HepG2 (cell line): ENCODE measurements at regions not wholly inside any gene's neighbourhood (a gene's known extent, or its start where the extent isn't known, plus 50 kb on each side); places are given as distances from the start of the nearest gene placed in this dataset.

Experiments used
- ATAC-seq: fragments of 200-7000 bp; cut with Tn5 transposase; 3 replicates; pipeline ENCODE4 v1.9.1; 2020; ENCODE audit warnings: mild to moderate bottlenecking, moderate library complexity
- BruUV-seq: library from RNA; stranded (reverse); fragments of 400-500 nt; replicated peaks from 2 replicates; lab custom pipeline; 2021; lab: Mats Ljungman, UMichigan
- CTCF ChIA-PET: fragments of 300-600 bp; formaldehyde crosslinking; extraction: SDS; loops from one replicate; lab custom pipeline; 2021; ENCODE audit warnings: low total read pairs, inconsistent platforms, low intra/inter-chr PET ratio; lab: Yijun Ruan, JAX
- POLR2A ChIA-PET: fragments of 350-600 bp; sonication (Branson Sonifier 250); formaldehyde crosslinking; loops from one replicate; lab custom pipeline; 2020; ENCODE audit warnings: antibody characterized with exemption, inconsistent platforms; lab: Yijun Ruan, JAX
- DNase-seq: peaks from one replicate; pipeline ENCODE4 v3.0.0-alpha.2; 2015; ENCODE audit warnings: low spot score
- FAIRE-seq: peaks from 3 replicates; lab custom pipeline; 2011; peaks lifted over from hg19 to GRCh38; lab: Jason Lieb, UNC
- H2AFZ ChIP-seq: one replicate; pipeline ENCODE4 v1.6.1; 2011; ENCODE audit warnings: low read length, inconsistent platforms
- H3K27ac ChIP-seq: fragments of 300-600 bp; 3 replicates; pipeline ENCODE4 v1.8.0; 2011; ENCODE audit warnings: mixed run types, mild to moderate bottlenecking, mixed read lengths, low read length, inconsistent platforms; ENCODE audit not compliant: insufficient read depth; ENCODE audit errors: extremely low read length
- H3K27me3 ChIP-seq, 2 experiments: fragments of 200-600 bp in 1 of 2; 2 replicates in 1 of 2; 3 replicates in 1 of 2; pipeline versions ENCODE4 v1.6.0 to v1.8.0; 2011; ENCODE audit warnings: low read length in 2 of 2, mild to moderate bottlenecking in 2 of 2, moderate library complexity in 2 of 2, inconsistent platforms in 1 of 2; ENCODE audit not compliant: insufficient read depth in 2 of 2, control insufficient read depth in 1 of 2
- H3K36me3 ChIP-seq, 2 experiments: fragments of 200-600 bp in 1 of 2; replicated peaks in 1 of 2; 2 replicates in 1 of 2; 3 replicates in 1 of 2; pipeline versions ENCODE4 v1.5.1 to v1.8.0; 2011; ENCODE audit warnings: low read length in 2 of 2, inconsistent platforms in 1 of 2; ENCODE audit not compliant: insufficient read depth in 2 of 2, control insufficient read depth in 1 of 2
- H3K4me1 ChIP-seq: 2 replicates; pipeline ENCODE4 v1.5.1; 2012; ENCODE audit warnings: low read length, inconsistent platforms; ENCODE audit not compliant: insufficient read depth
- H3K4me2 ChIP-seq: 2 replicates; pipeline ENCODE4 v1.6.0; 2011; ENCODE audit warnings: low read depth, low read length, inconsistent platforms
- H3K4me3 ChIP-seq, 3 experiments: fragments of 200-600 bp in 1 of 3; sonication (generic), shearing (Covaris generic) in 1 of 3; replicated peaks in 1 of 3; 2 replicates each; pipeline ENCODE4 v1.5.1; 2011 to 2016; ENCODE audit warnings: low read length in 3 of 3, inconsistent platforms in 2 of 3, low read depth in 2 of 3, mild to moderate bottlenecking in 2 of 3, control low read depth in 1 of 3, mixed read lengths in 1 of 3; ENCODE audit not compliant: insufficient read depth in 1 of 3
- H3K79me2 ChIP-seq: one replicate; pipeline ENCODE4 v1.6.1; 2011; ENCODE audit warnings: low read length, inconsistent platforms; ENCODE audit not compliant: insufficient read depth
- H3K9ac ChIP-seq: 2 replicates; pipeline ENCODE4 v1.6.0; 2011; ENCODE audit warnings: mild to moderate bottlenecking, low read depth, low read length, inconsistent platforms; ENCODE audit not compliant: insufficient read depth
- H3K9me3 ChIP-seq: 2 replicates; pipeline ENCODE4 v1.5.1; 2012; ENCODE audit warnings: mild to moderate bottlenecking, low read length
- H4K20me1 ChIP-seq: 2 replicates; pipeline ENCODE4 v1.6.0; 2011; ENCODE audit warnings: inconsistent platforms, mild to moderate bottlenecking, low read length, moderate library complexity; ENCODE audit not compliant: insufficient read depth
- ESRRA ChIP-seq: sonication (generic); formaldehyde crosslinking; IDR thresholded peaks from 2 replicates; pipeline ENCODE4 v1.5.1; 2020; ENCODE audit warnings: mild to moderate bottlenecking, low read depth, missing genetic modification reagents
- IRX3 ChIP-seq: sonication (generic); formaldehyde crosslinking; IDR thresholded peaks from 2 replicates; pipeline ENCODE4 v1.8.1; 2023; ENCODE audit warnings: mild to moderate bottlenecking, low read depth, missing genetic modification reagents, borderline replicate concordance
- KMT2B ChIP-seq: IDR thresholded peaks from 2 replicates; pipeline ENCODE4 v1.6.1; 2016; ENCODE audit warnings: missing genetic modification reagents, missing compliant biosample characterization
- ONECUT2 ChIP-seq: sonication (generic); formaldehyde crosslinking; IDR thresholded peaks from 2 replicates; pipeline ENCODE4 v1.4.0; 2020; ENCODE audit warnings: missing genetic modification reagents
- ZFP37 ChIP-seq: sonication (generic); formaldehyde crosslinking; IDR thresholded peaks from 2 replicates; pipeline ENCODE4 v1.4.0; 2020; ENCODE audit warnings: missing genetic modification reagents, borderline replicate concordance
- ZNF501 ChIP-seq: sonication (generic); formaldehyde crosslinking; IDR thresholded peaks from 2 replicates; pipeline ENCODE4 v1.5.1; 2020; ENCODE audit warnings: mild to moderate bottlenecking, moderate library complexity, missing genetic modification reagents
- ZNF605 ChIP-seq: sonication (generic); formaldehyde crosslinking; IDR thresholded peaks from 2 replicates; pipeline ENCODE4 v1.8.0; 2022; ENCODE audit warnings: mild to moderate bottlenecking, missing genetic modification reagents
- WGBS: methylation state at CpG from one replicate; pipeline ENCODE4 v1.1.6; 2017; ENCODE audit warnings: low lambda C conversion rate; 5-methylcytosine and 5-hydroxymethylcytosine counted together
- in situ Hi-C: cut with HindIII; loops from 2 replicates; pipeline ENCODE4 v1.10.0; 2017; ENCODE audit warnings: low pct_unique_long_range_greater_than_20kb; ENCODE audit not compliant: extremely low pct_ligation_motif_present
- intact Hi-C: fragments of 100-400 bp; cut with micrococcal nuclease; formaldehyde crosslinking; loops from one replicate; pipeline ENCODE4 v1.10.0; 2022; ENCODE audit not compliant: unreplicated experiment

DNA sequence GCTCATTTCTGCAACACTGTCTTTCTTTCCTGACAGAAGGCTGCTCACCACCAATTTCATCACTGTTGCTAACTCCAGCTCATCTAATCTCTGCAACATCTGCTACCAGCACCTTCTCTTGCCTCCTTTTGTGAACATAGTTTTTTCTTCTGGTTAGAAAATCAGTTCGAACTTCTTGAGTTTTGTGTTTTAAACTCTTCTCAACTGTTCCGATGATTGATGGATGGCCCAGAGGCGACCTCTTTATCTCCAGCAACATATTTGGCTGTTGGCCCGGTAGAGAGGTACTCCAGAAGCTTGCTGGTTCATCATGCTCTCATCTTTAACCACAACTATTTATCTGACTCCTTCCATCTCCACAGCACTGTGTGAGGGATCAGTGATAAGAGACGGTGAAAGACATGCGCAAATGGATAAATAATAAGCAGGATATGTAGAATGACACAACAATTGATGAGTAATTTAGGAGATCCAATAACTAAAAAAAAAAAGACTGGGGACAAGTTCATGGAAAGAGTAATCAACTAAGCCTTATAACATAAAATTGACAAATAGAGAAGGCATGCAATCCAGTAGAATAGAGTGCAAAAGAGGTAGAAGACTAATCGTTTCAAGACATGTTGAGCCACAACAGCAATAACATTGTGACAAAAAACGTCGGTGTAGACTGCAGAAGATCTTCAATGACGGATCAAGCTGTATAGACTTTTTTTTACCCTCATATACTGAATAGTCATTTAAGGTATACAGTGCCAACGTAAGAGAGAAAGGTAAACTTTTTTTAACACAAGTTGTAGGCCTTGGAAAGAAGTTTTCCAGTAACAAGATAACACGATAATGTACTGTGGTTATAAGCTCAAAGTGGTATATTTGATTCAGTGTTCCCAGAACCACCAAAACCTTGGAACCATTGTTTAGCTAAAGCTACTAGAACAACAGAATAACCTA is 152.2 kb downstream of the CRPPA start:
- intact Hi-C loops (no loop called here), in situ Hi-C loops (no loop called here)
- FAIRE-seq (no peak), ATAC-seq (no peak), DNase-seq (no peak)
- H3K27ac ChIP-seq: no peak overlapping the region
- no peak overlapping the region for H3K4me3 ChIP-seq
- H3K9ac ChIP-seq: no peak overlapping the region
- H3K36me3 ChIP-seq: no peaks in the 10 kb centered on the region
- no TSS peak for BruUV-seq
- no peaks in the 10 kb centered on the region for H4K20me1 ChIP-seq
- H3K79me2 ChIP-seq: no peaks in the 10 kb centered on the region
- no peaks in the 10 kb centered on the region for H3K27me3 ChIP-seq
- H3K4me2 ChIP-seq: no peak overlapping the region
- H3K9me3 ChIP-seq: no peaks in the 10 kb centered on the region
- TF ChIP-seq ESRRA (CRISPR knock-in tag) (no peak), ZNF501 (no peak), IRX3 (CRISPR knock-in tag) (no peak), ZNF605 (CRISPR knock-in tag) (no peak), ONECUT2 (CRISPR knock-in tag) (no peak), ZFP37 (no peak), KMT2B (CRISPR knock-in tag) (no peak)
- no peaks in the 10 kb centered on the region for H3K4me1 ChIP-seq
- ChIA-PET POLR2A (no interaction called here), CTCF (no interaction called here)
- H2AFZ ChIP-seq: no peak overlapping the region
- WGBS: 39% methylated on average over 12 of the region's 12 CpGs
